Liver (tissue), 8 donors: ENCODE measurements at regions not wholly inside any gene's neighbourhood (a gene's known extent, or its start where the extent isn't known, plus 50 kb on each side); places are given as distances from the start of the nearest gene placed in this dataset.

Experiments used
- DNase-seq: peaks from one replicate; pipeline ENCODE4 v3.0.0-alpha.2; 2017; ENCODE audit warnings: low spot score
- H3K27ac ChIP-seq, 2 donors: one replicate each; pipeline ENCODE4 v1.7.0; 2013; ENCODE audit warnings: inconsistent platforms in 2 of 2, low read length in 2 of 2, control low read depth in 1 of 2, low read depth in 1 of 2, mild to moderate bottlenecking in 1 of 2
- H3K27me3 ChIP-seq, 4 donors: one replicate each; pipeline versions ENCODE4 v1.6.1 to v1.7.0; 2013; ENCODE audit warnings: low read length in 3 of 4, inconsistent platforms in 1 of 4, mild to moderate bottlenecking in 1 of 4, moderate library complexity in 1 of 4; ENCODE audit not compliant: control insufficient read depth in 4 of 4, insufficient read depth in 4 of 4
- H3K36me3 ChIP-seq, 4 donors: one replicate each; pipeline versions ENCODE4 v1.6.1 to v1.7.0; 2013; ENCODE audit warnings: low read length in 3 of 4, mild to moderate bottlenecking in 3 of 4, low read depth in 1 of 4, moderate library complexity in 1 of 4; ENCODE audit not compliant: control insufficient read depth in 4 of 4, insufficient read depth in 3 of 4
- H3K4me1 ChIP-seq, 4 donors: one replicate each; pipeline versions ENCODE4 v1.6.1 to v1.7.0; 2013; ENCODE audit warnings: low read length in 3 of 4, mild to moderate bottlenecking in 3 of 4, moderate library complexity in 1 of 4; ENCODE audit not compliant: control insufficient read depth in 4 of 4, insufficient read depth in 4 of 4
- H3K4me3 ChIP-seq, 3 donors: one replicate each; pipeline versions ENCODE4 v1.6.1 to v1.7.0; 2013; ENCODE audit warnings: low read length in 3 of 3, control low read depth in 1 of 3, low read depth in 1 of 3, mild to moderate bottlenecking in 1 of 3
- H3K9ac ChIP-seq, 2 donors: one replicate each; pipeline ENCODE4 v1.7.0; 2013; ENCODE audit warnings: low read length in 2 of 2, mild to moderate bottlenecking in 2 of 2, moderate library complexity in 2 of 2, control low read depth in 1 of 2, low read depth in 1 of 2
- H3K9me3 ChIP-seq, 4 donors: one replicate each; pipeline versions ENCODE4 v1.6.1 to v1.7.0; 2013; ENCODE audit warnings: low read length in 3 of 4; ENCODE audit not compliant: control insufficient read depth in 4 of 4
- EGR1 ChIP-seq, 2 donors: IDR thresholded peaks; 2 replicates each; pipeline ENCODE4 v1.6.1; 2016 to 2018; ENCODE audit warnings: antibody characterized with exemption in 2 of 2, low read depth in 2 of 2
- GABPA ChIP-seq, 2 donors: IDR thresholded peaks in 1 of 2; conservative IDR thresholded peaks in 1 of 2; 2 replicates each; pipeline ENCODE4 v1.6.1; 2016; ENCODE audit warnings: antibody characterized with exemption in 2 of 2, mild to moderate bottlenecking in 1 of 2, moderate library complexity in 1 of 2
- HNF4A ChIP-seq, 2 donors: conservative IDR thresholded peaks; 2 replicates each; pipeline ENCODE4 v1.6.1; 2016; ENCODE audit warnings: antibody characterized with exemption in 2 of 2, mild to moderate bottlenecking in 2 of 2
- HNF4G ChIP-seq: IDR thresholded peaks from 2 replicates; pipeline ENCODE4 v1.6.1; 2016; ENCODE audit warnings: antibody characterized with exemption
- JUND ChIP-seq, 2 donors: IDR thresholded peaks; 2 replicates each; pipeline ENCODE4 v1.6.1; 2016; ENCODE audit warnings: antibody characterized with exemption in 2 of 2
- NR2F2 ChIP-seq: IDR thresholded peaks from 2 replicates; pipeline ENCODE4 v1.6.1; 2016; ENCODE audit warnings: antibody characterized with exemption
- RAD21 ChIP-seq, 2 donors: IDR thresholded peaks; 2 replicates each; pipeline ENCODE4 v1.6.1; 2016; ENCODE audit warnings: antibody characterized with exemption in 2 of 2, mild to moderate bottlenecking in 2 of 2
- RXRA ChIP-seq, 2 donors: IDR thresholded peaks; 2 replicates each; pipeline ENCODE4 v1.6.1; 2017 to 2018; ENCODE audit warnings: antibody characterized with exemption in 2 of 2, mild to moderate bottlenecking in 1 of 2
- SP1 ChIP-seq: IDR thresholded peaks from 2 replicates; pipeline ENCODE4 v1.6.1; 2018; ENCODE audit warnings: antibody characterized with exemption, mild to moderate bottlenecking
- TAF1 ChIP-seq: conservative IDR thresholded peaks from 2 replicates; pipeline ENCODE4 v1.6.1; 2016; ENCODE audit warnings: antibody characterized with exemption, mild to moderate bottlenecking
- YY1 ChIP-seq: IDR thresholded peaks from 2 replicates; pipeline ENCODE4 v1.6.1; 2016; ENCODE audit warnings: antibody characterized with exemption, mild to moderate bottlenecking
- WGBS: extraction: QIAGEN DNeasy Blood & Tissue Kit; methylation state at CpG from one replicate; pipeline ENCODE4 v1.1.7; 2013; 5-methylcytosine and 5-hydroxymethylcytosine counted together
- TF ChIP-seq, protein P1 (sequence below): fragments of 150-350 bp; IDR thresholded peaks from 2 replicates; pipeline ENCODE4 v1.5.1; 2017; ENCODE audit warnings: improper control_type of control experiment, low read depth, low read length; ENCODE audit not compliant: missing input control
- TF ChIP-seq, protein P2 (sequence below): IDR thresholded peaks from 2 replicates; pipeline ENCODE4 v1.6.1; 2016; ENCODE audit warnings: antibody characterized with exemption
- TF ChIP-seq, protein P3 (sequence below): IDR thresholded peaks from 2 replicates; pipeline ENCODE4 v1.6.1; 2016; ENCODE audit warnings: antibody characterized with exemption, mild to moderate bottlenecking
- TF ChIP-seq, protein P4 (sequence below): IDR thresholded peaks from 2 replicates; pipeline ENCODE4 v1.6.1; 2016; ENCODE audit warnings: antibody characterized with exemption
- donor health status: healthy.
- donor health status: healthy.
- donor health status: healthy.
- donor health status: healthy.
- donor health status: healthy.

DNA sequence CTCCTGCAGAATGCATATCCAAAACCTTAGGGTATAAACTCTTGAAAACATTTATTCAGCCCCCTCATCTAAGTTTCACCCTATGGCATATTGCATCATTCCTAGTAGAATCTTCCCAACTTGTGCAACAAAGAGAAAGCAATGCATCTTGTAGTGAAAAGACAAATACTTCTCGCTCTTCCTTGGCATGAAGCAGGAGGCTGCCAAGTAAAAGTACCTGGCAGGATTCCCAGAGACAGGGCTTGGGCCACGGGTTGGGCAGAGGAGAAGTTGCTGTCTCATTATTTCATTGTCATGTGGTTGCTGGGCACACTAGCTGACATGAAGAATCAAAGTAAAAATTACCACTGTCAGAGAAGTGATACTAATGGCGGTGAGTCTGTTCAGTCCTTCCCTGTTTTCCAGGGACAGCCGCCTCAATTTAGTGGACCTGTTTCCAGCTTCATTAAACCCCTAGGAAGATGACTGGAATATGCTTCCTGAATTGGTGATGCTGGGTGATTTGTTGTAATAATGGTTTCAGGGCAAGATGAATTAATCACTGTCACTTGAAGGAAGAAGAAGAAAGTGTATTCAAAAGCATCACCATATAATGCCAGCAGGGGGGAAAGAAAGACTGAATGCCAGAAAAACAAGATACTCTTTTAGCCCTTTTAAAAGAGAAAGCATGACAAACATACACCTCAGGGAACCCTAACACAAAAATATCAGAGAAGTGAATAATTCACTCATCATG, 380.5 kb upstream of the IGFBP7 start:
- Histone ChIP-seq H3K36me3 (no peaks in the 10 kb centered on the region), H3K9me3 (no peaks in the 10 kb centered on the region), H3K27me3 (peaks cover 0 to 8% (median 2%) of the 10 kb centered on the region in 4 donors), H3K27ac (no peak overlapping the region), H3K4me3 (no peak overlapping the region), H3K9ac (no peak overlapping the region), H3K4me1 (no peaks in the 10 kb centered on the region)
- DNase-seq, result no peak
- TF ChIP-seq GABPA (IDR thresholded peaks at IDR 0.05 in 1 of 2, conservative IDR thresholded peaks at IDR 0.05 in 1 of 2) (no peak), HNF4A (conservative IDR thresholded peaks at IDR 0.05) (no peak), JUND (IDR thresholded peaks at IDR 0.05) (no peak), RAD21 (IDR thresholded peaks at IDR 0.05) (no peak), NR2F2 (no peak), TAF1 (no peak), YY1 (no peak), RXRA (IDR thresholded peaks at IDR 0.05) (no peak), HNF4G (no peak), EGR1 (IDR thresholded peaks at IDR 0.05; ENCODE audit: low read depth in 2 of 2) (no peak), SP1 (no peak)
- TF ChIP-seq, protein P1, sequence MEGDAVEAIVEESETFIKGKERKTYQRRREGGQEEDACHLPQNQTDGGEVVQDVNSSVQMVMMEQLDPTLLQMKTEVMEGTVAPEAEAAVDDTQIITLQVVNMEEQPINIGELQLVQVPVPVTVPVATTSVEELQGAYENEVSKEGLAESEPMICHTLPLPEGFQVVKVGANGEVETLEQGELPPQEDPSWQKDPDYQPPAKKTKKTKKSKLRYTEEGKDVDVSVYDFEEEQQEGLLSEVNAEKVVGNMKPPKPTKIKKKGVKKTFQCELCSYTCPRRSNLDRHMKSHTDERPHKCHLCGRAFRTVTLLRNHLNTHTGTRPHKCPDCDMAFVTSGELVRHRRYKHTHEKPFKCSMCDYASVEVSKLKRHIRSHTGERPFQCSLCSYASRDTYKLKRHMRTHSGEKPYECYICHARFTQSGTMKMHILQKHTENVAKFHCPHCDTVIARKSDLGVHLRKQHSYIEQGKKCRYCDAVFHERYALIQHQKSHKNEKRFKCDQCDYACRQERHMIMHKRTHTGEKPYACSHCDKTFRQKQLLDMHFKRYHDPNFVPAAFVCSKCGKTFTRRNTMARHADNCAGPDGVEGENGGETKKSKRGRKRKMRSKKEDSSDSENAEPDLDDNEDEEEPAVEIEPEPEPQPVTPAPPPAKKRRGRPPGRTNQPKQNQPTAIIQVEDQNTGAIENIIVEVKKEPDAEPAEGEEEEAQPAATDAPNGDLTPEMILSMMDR, result no peak
- TF ChIP-seq, protein P2, sequence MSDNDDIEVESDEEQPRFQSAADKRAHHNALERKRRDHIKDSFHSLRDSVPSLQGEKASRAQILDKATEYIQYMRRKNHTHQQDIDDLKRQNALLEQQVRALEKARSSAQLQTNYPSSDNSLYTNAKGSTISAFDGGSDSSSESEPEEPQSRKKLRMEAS, result no peak
- TF ChIP-seq, protein P3, sequence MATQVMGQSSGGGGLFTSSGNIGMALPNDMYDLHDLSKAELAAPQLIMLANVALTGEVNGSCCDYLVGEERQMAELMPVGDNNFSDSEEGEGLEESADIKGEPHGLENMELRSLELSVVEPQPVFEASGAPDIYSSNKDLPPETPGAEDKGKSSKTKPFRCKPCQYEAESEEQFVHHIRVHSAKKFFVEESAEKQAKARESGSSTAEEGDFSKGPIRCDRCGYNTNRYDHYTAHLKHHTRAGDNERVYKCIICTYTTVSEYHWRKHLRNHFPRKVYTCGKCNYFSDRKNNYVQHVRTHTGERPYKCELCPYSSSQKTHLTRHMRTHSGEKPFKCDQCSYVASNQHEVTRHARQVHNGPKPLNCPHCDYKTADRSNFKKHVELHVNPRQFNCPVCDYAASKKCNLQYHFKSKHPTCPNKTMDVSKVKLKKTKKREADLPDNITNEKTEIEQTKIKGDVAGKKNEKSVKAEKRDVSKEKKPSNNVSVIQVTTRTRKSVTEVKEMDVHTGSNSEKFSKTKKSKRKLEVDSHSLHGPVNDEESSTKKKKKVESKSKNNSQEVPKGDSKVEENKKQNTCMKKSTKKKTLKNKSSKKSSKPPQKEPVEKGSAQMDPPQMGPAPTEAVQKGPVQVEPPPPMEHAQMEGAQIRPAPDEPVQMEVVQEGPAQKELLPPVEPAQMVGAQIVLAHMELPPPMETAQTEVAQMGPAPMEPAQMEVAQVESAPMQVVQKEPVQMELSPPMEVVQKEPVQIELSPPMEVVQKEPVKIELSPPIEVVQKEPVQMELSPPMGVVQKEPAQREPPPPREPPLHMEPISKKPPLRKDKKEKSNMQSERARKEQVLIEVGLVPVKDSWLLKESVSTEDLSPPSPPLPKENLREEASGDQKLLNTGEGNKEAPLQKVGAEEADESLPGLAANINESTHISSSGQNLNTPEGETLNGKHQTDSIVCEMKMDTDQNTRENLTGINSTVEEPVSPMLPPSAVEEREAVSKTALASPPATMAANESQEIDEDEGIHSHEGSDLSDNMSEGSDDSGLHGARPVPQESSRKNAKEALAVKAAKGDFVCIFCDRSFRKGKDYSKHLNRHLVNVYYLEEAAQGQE, result no peak
- TF ChIP-seq, protein P4, sequence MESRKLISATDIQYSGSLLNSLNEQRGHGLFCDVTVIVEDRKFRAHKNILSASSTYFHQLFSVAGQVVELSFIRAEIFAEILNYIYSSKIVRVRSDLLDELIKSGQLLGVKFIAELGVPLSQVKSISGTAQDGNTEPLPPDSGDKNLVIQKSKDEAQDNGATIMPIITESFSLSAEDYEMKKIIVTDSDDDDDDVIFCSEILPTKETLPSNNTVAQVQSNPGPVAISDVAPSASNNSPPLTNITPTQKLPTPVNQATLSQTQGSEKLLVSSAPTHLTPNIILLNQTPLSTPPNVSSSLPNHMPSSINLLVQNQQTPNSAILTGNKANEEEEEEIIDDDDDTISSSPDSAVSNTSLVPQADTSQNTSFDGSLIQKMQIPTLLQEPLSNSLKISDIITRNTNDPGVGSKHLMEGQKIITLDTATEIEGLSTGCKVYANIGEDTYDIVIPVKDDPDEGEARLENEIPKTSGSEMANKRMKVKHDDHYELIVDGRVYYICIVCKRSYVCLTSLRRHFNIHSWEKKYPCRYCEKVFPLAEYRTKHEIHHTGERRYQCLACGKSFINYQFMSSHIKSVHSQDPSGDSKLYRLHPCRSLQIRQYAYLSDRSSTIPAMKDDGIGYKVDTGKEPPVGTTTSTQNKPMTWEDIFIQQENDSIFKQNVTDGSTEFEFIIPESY, result no peak
- WGBS, result 57% methylated on average over 4 of the region's 4 CpGs
